Brain microvascular endothelial cell (primary cell): ENCODE measurements at regions not wholly inside any gene's neighbourhood (a gene's known extent, or its start where the extent isn't known, plus 50 kb on each side); places are given as distances from the start of the nearest gene placed in this dataset.

Source experiments
- DNase-seq: peaks from one replicate; pipeline ENCODE4 v3.0.0-alpha.2; 2020
- H3K27ac ChIP-seq: fragments of 250-450 bp; sonication (Bioruptor Pico); 2 replicates; pipeline ENCODE4 v1.5.1; 2020; ENCODE audit warnings: mild to moderate bottlenecking, moderate library complexity
- H3K27me3 ChIP-seq: fragments of 250-450 bp; sonication (Bioruptor Pico); replicated peaks from 2 replicates; pipeline ENCODE4 v1.5.1; 2020; ENCODE audit warnings: mild to moderate bottlenecking
- H3K36me3 ChIP-seq: fragments of 250-450 bp; sonication (Bioruptor Pico); replicated peaks from 2 replicates; pipeline ENCODE4 v1.5.1; 2020; ENCODE audit warnings: mild to moderate bottlenecking
- H3K4me3 ChIP-seq: 2 replicates; pipeline ENCODE4 v1.5.1; 2011; ENCODE audit warnings: low read depth, mild to moderate bottlenecking, control low read depth, low read length, moderate library complexity
- CTCF ChIP-seq: IDR thresholded peaks from 2 replicates; pipeline ENCODE4 v1.5.1; 2011; ENCODE audit warnings: low read depth, mild to moderate bottlenecking, moderate library complexity, low read length, control low read depth, inconsistent platforms; ENCODE audit errors: missing control alignments
- in situ Hi-C: cut with HindIII; loops from 2 replicates; pipeline ENCODE4 v1.10.0; 2017; ENCODE audit warnings: low sequenced_read_pairs, low pct_ligation_motif_present

- no peak for DNase-seq
- H3K27ac ChIP-seq, result no peak overlapping the region
- H3K27me3 ChIP-seq, result no peaks in the 10 kb centered on the region
- H3K36me3 ChIP-seq, result no peaks in the 10 kb centered on the region
- in situ Hi-C loops, result no loop called here
- H3K4me3 ChIP-seq, result no peak overlapping the region
- no peak for TF ChIP-seq CTCF
Measured at GRCh38 chr4:144451766-144452450, 194.0 kb upstream of the HHIP start.

GRCh38 chr4:144456196-144456595 lies 189.8 kb upstream of the HHIP start:
- TF ChIP-seq CTCF, result no peak
- H3K27ac ChIP-seq, result no peak overlapping the region
- in situ Hi-C loops, result no loop called here
- no peak overlapping the region for H3K4me3 ChIP-seq
- DNase-seq, result no peak
- no peaks in the 10 kb centered on the region for H3K27me3 ChIP-seq
- H3K36me3 ChIP-seq, result no peaks in the 10 kb centered on the region

GRCh38 chr4:144461906-144462305 lies 184.1 kb upstream of the HHIP start:
- DNase-seq, result no peak
- in situ Hi-C loops, result no loop called here
- TF ChIP-seq CTCF, result no peak
- Histone ChIP-seq H3K27ac (no peak overlapping the region), H3K4me3 (no peak overlapping the region), H3K27me3 (no peaks in the 10 kb centered on the region), H3K36me3 (no peaks in the 10 kb centered on the region)

GRCh38 chr4:144463236-144463635 lies 182.7 kb upstream of the HHIP start:
- no peaks in the 10 kb centered on the region for H3K36me3 ChIP-seq
- H3K27me3 ChIP-seq, result no peaks in the 10 kb centered on the region
- H3K27ac ChIP-seq, result no peak overlapping the region
- TF ChIP-seq CTCF, result no peak
- DNase-seq, result no peak
- in situ Hi-C loops, result no loop called here
- no peak overlapping the region for H3K4me3 ChIP-seq

GRCh38 chr4:144463896-144464295 lies 182.1 kb upstream of the HHIP start:
- no peaks in the 10 kb centered on the region for H3K27me3 ChIP-seq
- in situ Hi-C loops, result no loop called here
- TF ChIP-seq CTCF, result no peak
- no peaks in the 10 kb centered on the region for H3K36me3 ChIP-seq
- no peak for DNase-seq
- no peak overlapping the region for H3K27ac ChIP-seq
- no peak overlapping the region for H3K4me3 ChIP-seq

GRCh38 chr4:144465546-144465945 lies 180.4 kb upstream of the HHIP start:
- no peak for TF ChIP-seq CTCF
- H3K27ac ChIP-seq, result no peak overlapping the region
- in situ Hi-C loops, result no loop called here
- no peaks in the 10 kb centered on the region for H3K27me3 ChIP-seq
- no peak for DNase-seq
- no peak overlapping the region for H3K4me3 ChIP-seq
- no peaks in the 10 kb centered on the region for H3K36me3 ChIP-seq
